Endothelial cell (in vitro differentiated cells): ENCODE measurements at regions not wholly inside any gene's neighbourhood (a gene's known extent, or its start where the extent isn't known, plus 50 kb on each side); places are given as distances from the start of the nearest gene placed in this dataset.

ENCODE experiments used
- DNase-seq: peaks from one replicate; pipeline ENCODE4 v3.0.0; 2021; ENCODE audit warnings: low spot score
- H3K27ac Mint-ChIP-seq: one replicate; pipeline ENCODE4 v1.8.0; 2021; ENCODE audit warnings: mixed read lengths, inconsistent platforms; ENCODE audit not compliant: unreplicated experiment
- H3K27me3 Mint-ChIP-seq: one replicate; pipeline ENCODE4 v1.8.0; 2021; ENCODE audit warnings: mild to moderate bottlenecking, moderate library complexity, mixed read lengths, inconsistent platforms; ENCODE audit not compliant: unreplicated experiment
- H3K36me3 Mint-ChIP-seq: one replicate; pipeline ENCODE4 v1.8.0; 2021; ENCODE audit warnings: mild to moderate bottlenecking, low read depth, mixed read lengths, inconsistent platforms; ENCODE audit not compliant: unreplicated experiment
- H3K4me1 Mint-ChIP-seq: one replicate; pipeline ENCODE4 v1.8.0; 2021; ENCODE audit warnings: mild to moderate bottlenecking, mixed read lengths, inconsistent platforms; ENCODE audit not compliant: unreplicated experiment
- H3K4me3 Mint-ChIP-seq: one replicate; pipeline ENCODE4 v1.8.0; 2021; ENCODE audit warnings: mild to moderate bottlenecking, mixed read lengths, inconsistent platforms; ENCODE audit not compliant: unreplicated experiment
- H3K9me3 Mint-ChIP-seq: one replicate; pipeline ENCODE4 v1.8.0; 2021; ENCODE audit warnings: mixed read lengths, inconsistent platforms; ENCODE audit not compliant: unreplicated experiment
- TF ChIP-seq, protein P1 (sequence below): fragments of 200-600 bp; sonication (generic); IDR thresholded peaks from one replicate; pipeline ENCODE4 v1.5.0; 2021; ENCODE audit warnings: antibody characterized with exemption; ENCODE audit not compliant: unreplicated experiment

DNA sequence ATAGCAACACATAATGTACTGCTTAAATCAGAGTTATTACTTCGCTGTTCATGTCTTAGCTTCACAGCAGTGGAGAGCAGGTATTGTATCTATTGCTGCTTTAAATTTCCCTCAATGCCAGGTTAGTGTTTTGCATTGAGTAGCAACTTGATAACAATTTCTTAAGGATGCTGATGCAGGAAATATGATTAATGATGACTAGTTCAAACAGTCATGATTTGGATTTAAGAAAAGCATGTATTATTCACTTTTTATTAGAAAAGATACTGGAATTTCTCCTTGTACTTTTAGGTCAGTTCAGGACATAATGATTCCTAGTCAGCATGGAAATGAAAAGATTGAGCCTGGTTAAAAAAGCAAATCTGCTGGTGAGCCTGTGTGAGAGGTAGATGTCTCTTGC is 67.2 kb upstream of the ARHGAP29 start:
- TF ChIP-seq, protein P1, sequence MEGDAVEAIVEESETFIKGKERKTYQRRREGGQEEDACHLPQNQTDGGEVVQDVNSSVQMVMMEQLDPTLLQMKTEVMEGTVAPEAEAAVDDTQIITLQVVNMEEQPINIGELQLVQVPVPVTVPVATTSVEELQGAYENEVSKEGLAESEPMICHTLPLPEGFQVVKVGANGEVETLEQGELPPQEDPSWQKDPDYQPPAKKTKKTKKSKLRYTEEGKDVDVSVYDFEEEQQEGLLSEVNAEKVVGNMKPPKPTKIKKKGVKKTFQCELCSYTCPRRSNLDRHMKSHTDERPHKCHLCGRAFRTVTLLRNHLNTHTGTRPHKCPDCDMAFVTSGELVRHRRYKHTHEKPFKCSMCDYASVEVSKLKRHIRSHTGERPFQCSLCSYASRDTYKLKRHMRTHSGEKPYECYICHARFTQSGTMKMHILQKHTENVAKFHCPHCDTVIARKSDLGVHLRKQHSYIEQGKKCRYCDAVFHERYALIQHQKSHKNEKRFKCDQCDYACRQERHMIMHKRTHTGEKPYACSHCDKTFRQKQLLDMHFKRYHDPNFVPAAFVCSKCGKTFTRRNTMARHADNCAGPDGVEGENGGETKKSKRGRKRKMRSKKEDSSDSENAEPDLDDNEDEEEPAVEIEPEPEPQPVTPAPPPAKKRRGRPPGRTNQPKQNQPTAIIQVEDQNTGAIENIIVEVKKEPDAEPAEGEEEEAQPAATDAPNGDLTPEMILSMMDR = no peak
- no peaks in the 10 kb centered on the region for H3K36me3 Mint-ChIP-seq
- H3K27me3 Mint-ChIP-seq = peaks cover 5% of the 10 kb centered on the region
- DNase-seq = no peak
- peaks cover 23% of the 10 kb centered on the region for H3K4me1 Mint-ChIP-seq
- no peaks in the 10 kb centered on the region for H3K9me3 Mint-ChIP-seq
- no peak overlapping the region for H3K4me3 Mint-ChIP-seq
- H3K27ac Mint-ChIP-seq = no peak overlapping the region

DNA sequence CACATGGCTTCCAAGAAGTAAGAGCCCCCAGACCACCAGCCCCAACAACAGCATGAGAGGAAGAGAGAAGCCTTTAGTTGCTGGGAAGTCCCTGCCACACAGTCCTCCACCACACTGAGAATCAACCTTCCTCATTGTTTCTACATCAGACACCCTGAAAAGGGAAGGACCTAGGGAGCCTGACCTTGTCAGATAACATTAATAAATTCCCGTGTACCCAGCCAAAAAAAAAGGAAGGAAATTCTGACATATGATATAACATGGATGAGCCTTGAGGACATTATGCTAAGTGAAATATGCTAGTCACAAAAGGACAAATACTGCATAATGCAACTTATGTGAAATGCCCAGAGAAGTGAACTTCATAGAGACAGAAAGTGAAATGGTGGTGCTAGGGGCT is 65.6 kb upstream of the ARHGAP29 start:
- no peaks in the 10 kb centered on the region for H3K9me3 Mint-ChIP-seq
- H3K36me3 Mint-ChIP-seq = no peaks in the 10 kb centered on the region
- H3K4me3 Mint-ChIP-seq = no peak overlapping the region
- no peak for DNase-seq
- no peak overlapping the region for H3K27ac Mint-ChIP-seq
- H3K27me3 Mint-ChIP-seq = peaks cover 5% of the 10 kb centered on the region
- TF ChIP-seq, protein P1 = no peak
- H3K4me1 Mint-ChIP-seq = peaks cover 36% of the 10 kb centered on the region

DNA sequence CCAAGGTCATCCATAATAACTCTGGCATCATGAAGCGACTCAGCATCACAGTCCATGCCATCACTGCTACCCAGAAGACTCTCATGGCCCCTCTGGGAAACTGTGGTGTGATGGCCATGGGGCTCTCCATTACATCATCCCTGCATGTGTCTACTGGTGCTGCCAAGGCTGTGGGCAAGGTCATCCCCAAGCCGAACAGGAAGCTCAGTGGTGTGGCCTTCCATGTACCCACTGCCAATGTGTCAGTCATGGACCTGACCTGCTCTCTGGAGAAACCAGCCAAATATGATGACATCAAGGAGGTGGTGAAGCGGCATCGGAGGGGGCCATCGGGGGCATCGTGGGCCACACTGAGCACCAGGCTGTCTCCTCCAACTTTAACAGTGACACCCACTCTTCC is 65.1 kb upstream of the ARHGAP29 start:
- H3K27me3 Mint-ChIP-seq = peaks cover 5% of the 10 kb centered on the region
- H3K4me3 Mint-ChIP-seq = no peak overlapping the region
- DNase-seq = no peak
- no peaks in the 10 kb centered on the region for H3K9me3 Mint-ChIP-seq
- H3K27ac Mint-ChIP-seq = no peak overlapping the region
- H3K4me1 Mint-ChIP-seq = peaks cover 40% of the 10 kb centered on the region
- TF ChIP-seq, protein P1 = no peak
- no peaks in the 10 kb centered on the region for H3K36me3 Mint-ChIP-seq

DNA sequence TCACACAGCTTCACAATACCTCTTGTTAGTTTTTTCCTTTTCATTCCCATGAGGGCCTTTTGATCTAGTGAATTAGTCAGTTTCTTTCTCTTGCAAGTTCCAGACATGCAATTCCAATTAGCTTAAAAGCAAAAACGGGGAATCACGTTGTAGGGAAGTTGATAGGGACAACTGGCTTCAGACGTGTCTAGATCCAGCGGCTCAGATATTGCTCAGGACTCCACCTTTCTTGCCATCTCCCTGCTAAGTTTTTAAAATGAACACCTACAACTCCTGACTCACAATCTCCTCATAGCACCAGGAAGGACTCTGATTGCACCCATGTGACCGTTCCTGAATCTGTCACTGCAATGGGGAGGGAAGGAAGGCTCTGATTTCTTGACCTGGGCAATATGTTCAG is 63.8 kb upstream of the ARHGAP29 start:
- H3K27me3 Mint-ChIP-seq = peaks cover 5% of the 10 kb centered on the region
- H3K36me3 Mint-ChIP-seq = no peaks in the 10 kb centered on the region
- TF ChIP-seq, protein P1 = no peak
- no peak for DNase-seq
- no peaks in the 10 kb centered on the region for H3K9me3 Mint-ChIP-seq
- no peak overlapping the region for H3K4me3 Mint-ChIP-seq
- no peak overlapping the region for H3K27ac Mint-ChIP-seq
- peaks cover 40% of the 10 kb centered on the region for H3K4me1 Mint-ChIP-seq

DNA sequence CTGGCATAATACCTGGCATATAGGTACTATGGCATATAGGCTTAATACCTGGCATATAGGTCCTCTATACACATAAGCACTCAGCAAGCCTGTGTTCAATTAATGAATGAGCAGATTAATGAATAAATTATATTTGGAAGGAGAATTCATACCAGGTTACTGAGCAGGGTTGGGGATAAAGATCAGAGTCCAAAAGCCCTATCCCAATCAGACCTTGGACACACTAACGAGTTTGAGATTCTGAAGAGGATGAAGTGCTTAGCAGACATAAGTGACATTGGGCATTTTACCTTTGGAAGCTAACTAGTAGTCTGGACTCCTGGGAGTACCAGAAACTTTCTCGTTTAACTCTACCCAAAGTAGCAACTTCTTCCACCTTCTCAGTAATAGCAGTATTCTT is 63.3 kb upstream of the ARHGAP29 start:
- Mint-ChIP-seq H3K27me3 (peaks cover 5% of the 10 kb centered on the region), H3K9me3 (no peaks in the 10 kb centered on the region), H3K4me3 (no peak overlapping the region), H3K36me3 (no peaks in the 10 kb centered on the region), H3K4me1 (peaks cover 40% of the 10 kb centered on the region), H3K27ac (no peak overlapping the region)
- no peak for DNase-seq
- TF ChIP-seq, protein P1 = no peak
